ENCODE measurements at regions not wholly inside any gene's neighbourhood (a gene's known extent, or its start where the extent isn't known, plus 50 kb on each side); places are given as distances from the start of the nearest gene placed in this dataset.

DNA sequence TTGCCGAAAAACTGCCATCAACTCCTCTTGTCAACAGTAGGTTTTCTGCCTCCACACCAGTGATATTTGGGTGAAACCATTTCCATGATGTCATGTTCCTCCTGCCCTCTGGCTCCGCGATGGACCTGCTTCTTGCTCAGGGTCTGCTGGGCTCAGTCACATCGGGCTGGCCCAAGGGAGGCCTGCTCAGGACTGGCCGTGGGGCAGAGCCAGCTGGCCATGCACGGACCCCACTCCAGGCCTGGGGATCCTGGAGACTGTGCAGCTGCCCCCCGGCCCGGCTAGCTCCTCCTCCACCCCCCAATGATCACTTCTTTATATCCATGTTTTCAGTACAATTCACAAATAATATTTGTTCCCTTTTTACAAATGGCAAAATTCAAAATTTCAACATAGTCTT lies 270.3 kb upstream of the CCDC54 start:
- no peak for DNase-seq (ENCODE audit: low read depth, low spot score)
- H3K4me3 ChIP-seq (ENCODE audit: low read length), result no peak overlapping the region

- DNase-seq (ENCODE audit: low read depth, low spot score), result no peak
Observed at GRCh38 chr3:107110596-107111305, 266.5 kb upstream of the CCDC54 start.

DNA sequence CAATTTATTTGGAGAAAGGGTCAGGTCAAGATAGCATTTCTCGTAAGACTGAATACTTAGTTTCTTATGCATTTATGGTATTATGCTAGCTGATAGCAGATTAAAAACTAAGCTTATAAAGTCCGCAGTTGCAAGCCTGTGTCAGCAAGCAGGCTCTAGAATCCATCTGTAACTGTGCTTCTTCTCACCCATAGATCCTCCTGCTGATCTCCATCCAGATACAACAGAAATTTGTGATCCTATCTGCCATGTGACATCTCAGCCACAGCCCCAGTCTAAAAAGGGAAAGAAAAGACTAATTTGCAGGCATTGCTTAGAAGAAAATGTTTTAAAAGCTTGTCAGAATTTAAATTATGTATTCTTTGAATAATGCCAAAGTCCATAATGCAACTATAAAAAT lies 265.4 kb upstream of the CCDC54 start:
- DNase-seq (ENCODE audit: low read depth, low spot score), result no peak
- H3K4me3 ChIP-seq (ENCODE audit: low read length), result no peak overlapping the region

More at GRCh38 chr3:107110596-107111305, 266.5 kb upstream of the CCDC54 start:
- H3K4me3 ChIP-seq (ENCODE audit: low read length), result no peak overlapping the region

DNA sequence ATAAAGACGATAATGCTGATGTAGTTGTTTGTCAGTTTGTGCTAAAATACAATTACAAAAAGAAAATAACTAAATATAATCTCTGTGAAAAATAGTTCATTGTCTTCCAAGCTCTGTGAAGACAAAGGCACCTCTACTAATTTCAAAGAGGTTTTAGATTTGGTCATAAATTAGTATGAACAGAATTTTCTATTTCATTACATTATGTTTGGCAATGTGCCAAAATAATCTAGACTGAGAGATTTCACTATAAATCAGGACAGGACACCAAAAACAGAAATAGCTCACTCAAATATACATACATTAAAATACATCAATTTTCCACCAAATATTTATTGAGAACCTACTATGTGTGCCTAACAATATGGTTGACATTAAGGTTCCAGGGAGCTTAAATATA lies 264.9 kb upstream of the CCDC54 start:
- H3K4me3 ChIP-seq (ENCODE audit: low read length), result no peak overlapping the region

DNA sequence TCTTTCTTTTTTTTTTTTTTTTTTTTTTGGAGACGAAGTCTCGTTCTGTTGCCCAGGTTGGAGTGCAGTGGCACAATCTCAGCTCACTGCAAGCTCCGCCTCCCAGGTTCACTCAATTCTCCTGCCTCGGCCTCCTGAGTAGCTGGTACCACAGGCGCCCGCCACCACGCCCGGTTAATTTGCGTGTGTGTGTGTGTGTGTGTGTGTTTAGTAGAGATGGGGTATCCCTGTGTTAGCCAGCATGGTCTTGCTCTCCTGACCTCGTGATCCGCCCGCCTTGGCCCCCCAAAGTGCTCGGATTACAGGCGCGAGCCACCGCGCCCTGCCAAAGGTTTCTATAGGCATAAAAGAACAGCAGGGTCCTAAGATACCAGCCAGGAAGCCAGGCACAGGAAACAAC lies 261.0 kb upstream of the CCDC54 start:
- no peak overlapping the region for H3K4me3 ChIP-seq (ENCODE audit: low read length)
- no peak for DNase-seq (ENCODE audit: low read depth, low spot score)

More for the DNA sequence above, 264.9 kb upstream of the CCDC54 start:
- no peak for DNase-seq (ENCODE audit: low read depth, low spot score)

- DNase-seq (ENCODE audit: low read depth, low spot score), result no peak
- no peak overlapping the region for H3K4me3 ChIP-seq (ENCODE audit: low read length)
Observed at GRCh38 chr3:107117156-107117555, 260.1 kb upstream of the CCDC54 start.

GRCh38 chr3:107117922-107118536 lies 259.2 kb upstream of the CCDC54 start:
- DNase-seq (ENCODE audit: low read depth, low spot score), result peak; percentile 72
- no peak overlapping the region for H3K4me3 ChIP-seq (ENCODE audit: low read length)

- no peak for DNase-seq (ENCODE audit: low read depth, low spot score)
- H3K4me3 ChIP-seq (ENCODE audit: low read length), result no peak overlapping the region
Observed at GRCh38 chr3:107124885-107125284, 252.4 kb upstream of the CCDC54 start.

DNA sequence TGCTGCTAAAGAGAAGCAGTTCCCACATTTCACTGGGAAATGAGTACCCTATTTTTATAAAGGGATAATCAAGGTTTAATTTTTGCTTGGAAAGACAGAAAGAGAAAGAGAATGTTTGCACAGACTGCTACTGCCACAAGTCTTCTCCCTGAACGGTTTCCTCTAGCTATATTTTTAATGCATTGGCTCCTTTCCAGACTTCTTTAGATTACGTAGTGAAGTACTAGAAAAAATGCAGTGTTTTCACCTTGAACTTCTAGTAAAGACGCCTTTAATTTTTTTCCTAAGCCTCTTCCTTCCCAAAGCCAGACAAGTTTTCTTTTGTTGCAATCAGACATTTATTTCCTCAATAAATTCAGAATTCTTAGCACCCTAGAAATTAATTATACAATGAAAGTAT lies 248.3 kb upstream of the CCDC54 start:
- no peak overlapping the region for H3K4me3 ChIP-seq (ENCODE audit: low read length)
- DNase-seq (ENCODE audit: low read depth, low spot score), result no peak

- H3K4me3 ChIP-seq (ENCODE audit: low read length), result no peak overlapping the region
- no peak for DNase-seq (ENCODE audit: low read depth, low spot score)
Observed at GRCh38 chr3:107130089-107130700, 247.0 kb upstream of the CCDC54 start.

- no peak for DNase-seq (ENCODE audit: low read depth, low spot score)
Observed at GRCh38 chr3:107132674-107133073, 244.6 kb upstream of the CCDC54 start.

GRCh38 chr3:107133891-107134290 lies 243.3 kb upstream of the CCDC54 start:
- H3K4me3 ChIP-seq (ENCODE audit: low read length), result no peak overlapping the region
- no peak for DNase-seq (ENCODE audit: low read depth, low spot score)

More at GRCh38 chr3:107132674-107133073, 244.6 kb upstream of the CCDC54 start:
- H3K4me3 ChIP-seq (ENCODE audit: low read length), result no peak overlapping the region

DNA sequence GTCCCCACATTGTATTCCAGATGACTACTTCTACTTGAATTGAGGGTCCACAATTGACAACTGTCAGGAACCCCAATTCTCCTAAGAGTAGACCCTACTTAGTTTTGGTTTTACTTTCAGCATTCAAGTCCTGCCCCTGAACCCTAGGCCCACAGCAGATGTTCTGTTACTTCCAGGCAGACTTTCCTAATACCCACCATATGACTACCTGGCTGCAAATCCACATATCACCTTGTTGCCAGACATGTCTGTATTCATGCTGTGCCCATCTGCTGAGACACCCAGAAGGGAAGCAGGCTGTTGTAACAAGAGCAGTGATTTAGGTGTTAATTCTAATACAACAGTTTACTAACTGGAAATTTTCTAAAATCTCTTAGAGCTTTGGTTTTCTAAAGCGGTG lies 235.1 kb upstream of the CCDC54 start:
- DNase-seq (ENCODE audit: low read depth, low spot score), result no peak
- H3K4me3 ChIP-seq (ENCODE audit: low read length), result no peak overlapping the region

- DNase-seq (ENCODE audit: low read depth, low spot score), result peak; percentile 38
- no peak overlapping the region for H3K4me3 ChIP-seq (ENCODE audit: low read length)
Observed at GRCh38 chr3:107142786-107143575, 234.3 kb upstream of the CCDC54 start.

- H3K4me3 ChIP-seq (ENCODE audit: low read length), result no peak overlapping the region
- DNase-seq (ENCODE audit: low read depth, low spot score), result no peak
Observed at GRCh38 chr3:107150675-107151074, 226.6 kb upstream of the CCDC54 start.

- H3K4me3 ChIP-seq (ENCODE audit: low read length), result no peak overlapping the region
- no peak for DNase-seq (ENCODE audit: low read depth, low spot score)
Observed at GRCh38 chr3:107153981-107154380, 223.3 kb upstream of the CCDC54 start.

DNA sequence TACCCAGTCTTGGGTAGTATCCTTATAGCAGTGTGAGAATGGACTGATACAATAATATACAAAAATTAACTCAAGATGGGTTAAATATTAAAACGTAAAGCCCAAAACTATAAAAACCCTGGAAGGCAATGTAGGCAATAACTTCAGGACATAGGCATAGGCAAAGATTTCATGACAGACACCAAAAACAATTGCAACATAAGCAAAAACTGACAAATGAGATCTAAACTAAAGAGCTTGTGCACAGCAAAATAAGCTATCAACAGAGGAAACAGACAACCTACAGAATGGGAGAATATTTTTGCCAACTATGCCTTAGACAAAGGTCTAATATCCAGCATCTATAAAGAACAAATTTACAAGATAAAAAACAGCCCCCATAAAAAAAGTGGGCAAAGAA lies 204.8 kb upstream of the CCDC54 start:
- DNase-seq (ENCODE audit: low read depth, low spot score), result no peak
- no peak overlapping the region for H3K4me3 ChIP-seq (ENCODE audit: low read length)

GRCh38 chr3:107184375-107184774 lies 192.9 kb upstream of the CCDC54 start:
- H3K4me3 ChIP-seq (ENCODE audit: low read length), result no peak overlapping the region
- DNase-seq (ENCODE audit: low read depth, low spot score), result no peak

DNA sequence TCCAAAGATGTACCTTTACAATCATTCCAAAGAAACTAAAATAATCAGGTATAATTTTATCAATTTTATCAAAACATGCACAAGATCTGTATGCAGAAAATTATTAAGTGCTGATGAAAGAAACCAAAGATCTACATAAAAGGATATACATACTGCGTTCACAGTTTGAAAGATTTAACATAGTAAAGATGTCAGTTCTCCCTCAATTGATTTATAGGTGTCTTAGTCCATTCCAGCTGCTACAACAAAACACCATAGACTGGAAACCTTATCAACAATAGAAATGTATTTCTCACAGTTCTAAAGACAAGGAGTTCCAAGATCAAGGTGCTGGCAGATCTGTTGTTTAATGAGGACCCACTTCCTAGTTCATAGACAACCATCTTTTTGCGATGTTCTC lies 189.0 kb upstream of the CCDC54 start:
- no peak overlapping the region for H3K4me3 ChIP-seq (ENCODE audit: low read length)
- no peak for DNase-seq (ENCODE audit: low read depth, low spot score)
